Thymus (tissue), 11 donors: ENCODE measurements at regions not wholly inside any gene's neighbourhood (a gene's known extent, or its start where the extent isn't known, plus 50 kb on each side); places are given as distances from the start of the nearest gene placed in this dataset.

ENCODE experiments used
- DNase-seq, 9 donors: peaks; one replicate each; pipeline ENCODE4 v3.0.0-alpha.2; 2013; ENCODE audit warnings: low spot score in 9 of 9, low read depth in 6 of 9, missing footprints in 1 of 9
- H3K27ac ChIP-seq, 2 donors: one replicate each; pipeline ENCODE4 v1.5.1; 2013; ENCODE audit warnings: control low read depth in 1 of 2, low read depth in 1 of 2, low read length in 1 of 2, mild to moderate bottlenecking in 1 of 2, moderate library complexity in 1 of 2
- H3K27me3 ChIP-seq, 2 donors: one replicate each; pipeline ENCODE4 v1.5.1; 2013; ENCODE audit warnings: low read length in 1 of 2; ENCODE audit not compliant: control insufficient read depth in 2 of 2, insufficient read depth in 1 of 2
- H3K36me3 ChIP-seq, 2 donors: one replicate each; pipeline ENCODE4 v1.5.1; 2013; ENCODE audit warnings: low read length in 1 of 2, mild to moderate bottlenecking in 1 of 2, moderate library complexity in 1 of 2; ENCODE audit not compliant: control insufficient read depth in 2 of 2, insufficient read depth in 2 of 2
- H3K4me1 ChIP-seq, 2 donors: one replicate each; pipeline ENCODE4 v1.5.1; 2013; ENCODE audit warnings: low read length in 2 of 2; ENCODE audit not compliant: control insufficient read depth in 2 of 2, insufficient read depth in 2 of 2
- H3K4me3 ChIP-seq, 2 donors: one replicate each; pipeline ENCODE4 v1.5.1; 2013; ENCODE audit warnings: low read length in 2 of 2, control low read depth in 1 of 2, mild to moderate bottlenecking in 1 of 2
- H3K9me3 ChIP-seq, 2 donors: one replicate each; pipeline ENCODE4 v1.5.1; 2013; ENCODE audit warnings: low read length in 1 of 2, mild to moderate bottlenecking in 1 of 2; ENCODE audit not compliant: control insufficient read depth in 2 of 2, insufficient read depth in 1 of 2
- WGBS: extraction: QIAGEN DNeasy Blood & Tissue Kit; methylation state at CpG from one replicate; pipeline ENCODE4 v1.1.7; 2013; 5-methylcytosine and 5-hydroxymethylcytosine counted together
- donor health status: healthy.

GRCh38 chr22:47687346-47687655 lies 924.9 kb downstream of the TBC1D22A start:
- no peak overlapping the region for H3K27ac ChIP-seq
- no peaks in the 10 kb centered on the region for H3K36me3 ChIP-seq
- H3K4me3 ChIP-seq = no peak overlapping the region
- no peaks in the 10 kb centered on the region for H3K27me3 ChIP-seq
- no peak for DNase-seq
- H3K4me1 ChIP-seq = no peaks in the 10 kb centered on the region
- peaks cover 4% of the 10 kb centered on the region in 2 donors for H3K9me3 ChIP-seq
- 95% methylated on average over 5 of the region's 5 CpGs for WGBS

- Histone ChIP-seq H3K27ac (no peak overlapping the region), H3K4me3 (no peak overlapping the region), H3K36me3 (no peaks in the 10 kb centered on the region), H3K4me1 (no peaks in the 10 kb centered on the region), H3K9me3 (peaks cover 4 to 9% of the 10 kb centered on the region in 2 donors), H3K27me3 (no peaks in the 10 kb centered on the region)
- WGBS = 87% methylated on average over 11 of the region's 11 CpGs
- DNase-seq = no peak
Observed at GRCh38 chr22:47686594-47687345, 924.3 kb downstream of the TBC1D22A start.

GRCh38 chr22:47681411-47682165 lies 919.1 kb downstream of the TBC1D22A start:
- no peak overlapping the region for H3K4me3 ChIP-seq
- H3K27me3 ChIP-seq = no peaks in the 10 kb centered on the region
- no peaks in the 10 kb centered on the region for H3K36me3 ChIP-seq
- peaks cover 4 to 9% of the 10 kb centered on the region in 2 donors for H3K9me3 ChIP-seq
- no peak for DNase-seq
- no peaks in the 10 kb centered on the region for H3K4me1 ChIP-seq
- no peak overlapping the region for H3K27ac ChIP-seq
- WGBS = 95% methylated on average over 13 of the region's 13 CpGs

- no peaks in the 10 kb centered on the region for H3K36me3 ChIP-seq
- WGBS = 46% methylated on average over 7 of the region's 7 CpGs
- no peaks in the 10 kb centered on the region for H3K4me1 ChIP-seq
- no peak overlapping the region for H3K4me3 ChIP-seq
- H3K9me3 ChIP-seq = peaks cover 4 to 9% of the 10 kb centered on the region in 2 donors
- DNase-seq = no peak
- H3K27me3 ChIP-seq = no peaks in the 10 kb centered on the region
- H3K27ac ChIP-seq = no peak overlapping the region
Observed at GRCh38 chr22:47678636-47679287, 916.3 kb downstream of the TBC1D22A start.

GRCh38 chr22:47678048-47678447 lies 915.6 kb downstream of the TBC1D22A start:
- H3K4me1 ChIP-seq = no peaks in the 10 kb centered on the region
- H3K9me3 ChIP-seq = peaks cover 1 to 8% of the 10 kb centered on the region in 2 donors
- no peak for DNase-seq
- no peak overlapping the region for H3K27ac ChIP-seq
- H3K27me3 ChIP-seq = no peaks in the 10 kb centered on the region
- WGBS = 77% methylated on average over 6 of the region's 6 CpGs
- no peak overlapping the region for H3K4me3 ChIP-seq
- H3K36me3 ChIP-seq = no peaks in the 10 kb centered on the region

- Histone ChIP-seq H3K4me3 (no peak overlapping the region), H3K9me3 (no peaks in the 10 kb centered on the region), H3K27ac (no peak overlapping the region), H3K27me3 (no peaks in the 10 kb centered on the region), H3K36me3 (no peaks in the 10 kb centered on the region), H3K4me1 (no peaks in the 10 kb centered on the region)
- 78% methylated on average over 3 of the region's 3 CpGs for WGBS
- DNase-seq = no peak
Observed at GRCh38 chr22:47676685-47677084, 914.2 kb downstream of the TBC1D22A start.

- H3K4me1 ChIP-seq = no peaks in the 10 kb centered on the region
- no peak for DNase-seq
- H3K9me3 ChIP-seq = no peaks in the 10 kb centered on the region
- WGBS = 92% methylated on average over 11 of the region's 11 CpGs
- no peaks in the 10 kb centered on the region for H3K36me3 ChIP-seq
- H3K27me3 ChIP-seq = no peaks in the 10 kb centered on the region
- no peak overlapping the region for H3K4me3 ChIP-seq
- no peak overlapping the region for H3K27ac ChIP-seq
Observed at GRCh38 chr22:47674600-47674999, 912.1 kb downstream of the TBC1D22A start.

- WGBS = 91% methylated on average over 2 of the region's 2 CpGs
- H3K9me3 ChIP-seq = no peaks in the 10 kb centered on the region
- H3K4me1 ChIP-seq = no peaks in the 10 kb centered on the region
- no peaks in the 10 kb centered on the region for H3K36me3 ChIP-seq
- H3K27me3 ChIP-seq = no peaks in the 10 kb centered on the region
- H3K4me3 ChIP-seq = no peak overlapping the region
- peak in 1 of 9 donors; percentile 1 for DNase-seq
- H3K27ac ChIP-seq = no peak overlapping the region
Observed at GRCh38 chr22:47673557-47673956, 911.1 kb downstream of the TBC1D22A start.

- no peak overlapping the region for H3K27ac ChIP-seq
- DNase-seq = no peak
- H3K27me3 ChIP-seq = no peaks in the 10 kb centered on the region
- H3K4me3 ChIP-seq = no peak overlapping the region
- no peaks in the 10 kb centered on the region for H3K4me1 ChIP-seq
- no peaks in the 10 kb centered on the region for H3K36me3 ChIP-seq
- no peaks in the 10 kb centered on the region for H3K9me3 ChIP-seq
- 92% methylated on average over 9 of the region's 9 CpGs for WGBS
Observed at GRCh38 chr22:47672526-47672925, 910.1 kb downstream of the TBC1D22A start.
